LNCaP clone FGC (cell line): ENCODE measurements at regions not wholly inside any gene's neighbourhood (a gene's known extent, or its start where the extent isn't known, plus 50 kb on each side); places are given as distances from the start of the nearest gene placed in this dataset.

Experiments
- DNase-seq: peaks from one replicate; pipeline ENCODE4 v3.0.0-alpha.2; 2011; ENCODE audit warnings: low read depth
- H3K4me3 ChIP-seq: 2 replicates; pipeline ENCODE4 v1.5.1; 2011; ENCODE audit warnings: mild to moderate bottlenecking, low read depth, low read length, control low read depth
- CTCF ChIP-seq: IDR thresholded peaks from 2 replicates; pipeline ENCODE4 v1.5.1; 2012; ENCODE audit warnings: mild to moderate bottlenecking; ENCODE audit not compliant: control insufficient read depth, insufficient read depth; ENCODE audit errors: extremely low read depth

- H3K4me3 ChIP-seq, result no peak overlapping the region
- no peak for TF ChIP-seq CTCF
- DNase-seq, result no peak
Measured at GRCh38 chr18:78635093-78635800, 344.4 kb upstream of the SALL3 start.

- no peak for DNase-seq
- TF ChIP-seq CTCF, result no peak
Measured at GRCh38 chr18:78636260-78636659, 343.4 kb upstream of the SALL3 start.

GRCh38 chr18:78637442-78638402 is 341.9 kb upstream of the SALL3 start:
- no peak for TF ChIP-seq CTCF
- H3K4me3 ChIP-seq, result no peak overlapping the region
- no peak for DNase-seq

More at GRCh38 chr18:78636260-78636659, 343.4 kb upstream of the SALL3 start:
- no peak overlapping the region for H3K4me3 ChIP-seq

- no peak overlapping the region for H3K4me3 ChIP-seq
- TF ChIP-seq CTCF, result no peak
- peak; percentile 3 for DNase-seq
Measured at GRCh38 chr18:78639006-78639950, 340.3 kb upstream of the SALL3 start.

- DNase-seq, result no peak
- TF ChIP-seq CTCF, result no peak
- no peak overlapping the region for H3K4me3 ChIP-seq
Measured at GRCh38 chr18:78640246-78640995, 339.2 kb upstream of the SALL3 start.
